GM10248 (cell line): ENCODE measurements at regions not wholly inside any gene's neighbourhood (a gene's known extent, or its start where the extent isn't known, plus 50 kb on each side); places are given as distances from the start of the nearest gene placed in this dataset.
"Not testable (repeated sequence)": the region's sequence is repeated elsewhere in the genome, so short reads cannot be mapped to it uniquely, and the experiment has no call there.

Experiments used
- CTCF ChIA-PET: fragments of 300-600 bp; sonication (Branson Sonifier 250); formaldehyde crosslinking; extraction: SDS; loops from one replicate; lab custom pipeline; 2021; ENCODE audit warnings: antibody characterized with exemption; lab: Yijun Ruan, JAX
- POLR2A ChIA-PET: fragments of 350-650 bp; sonication (Branson Sonifier 250); formaldehyde crosslinking; extraction: SDS; loops from one replicate; lab custom pipeline; 2020; ENCODE audit warnings: antibody characterized with exemption; lab: Yijun Ruan, JAX
- DNase-seq: peaks from one replicate; pipeline ENCODE4 v3.0.0; 2012; ENCODE audit errors: extremely low spot score
- CTCF ChIP-seq: IDR thresholded peaks from 2 replicates; pipeline ENCODE4 v1.5.1; 2012; ENCODE audit warnings: mild to moderate bottlenecking, low read depth; ENCODE audit errors: extremely low read depth, missing control alignments, control extremely low read depth

- no peak for DNase-seq
- TF ChIP-seq CTCF = no peak
- POLR2A ChIA-PET = no interaction called here
- CTCF ChIA-PET = no interaction called here
These were observed 110.4 kb upstream of the ZNF516 start for GRCh38 chr18:76605341-76605929.

GRCh38 chr18:76604935-76605240 is 109.8 kb upstream of the ZNF516 start:
- TF ChIP-seq CTCF = no peak
- CTCF ChIA-PET = no interaction called here
- POLR2A ChIA-PET = no interaction called here
- no peak for DNase-seq

GRCh38 chr18:76604108-76604934 is 109.3 kb upstream of the ZNF516 start:
- TF ChIP-seq CTCF = no peak
- no peak for DNase-seq
- ChIA-PET POLR2A (no interaction called here), CTCF (no interaction called here)

GRCh38 chr18:76602191-76602590 is 107.1 kb upstream of the ZNF516 start:
- ChIA-PET CTCF (no interaction called here), POLR2A (no interaction called here)
- no peak for DNase-seq
- no peak for TF ChIP-seq CTCF

GRCh38 chr18:76600076-76600475 is 105.0 kb upstream of the ZNF516 start:
- DNase-seq, POLR2A ChIA-PET, CTCF ChIA-PET: not testable (repeated sequence)

GRCh38 chr18:76594966-76595365 is 99.9 kb upstream of the ZNF516 start:
- ChIA-PET POLR2A (no interaction called here), CTCF (interaction anchor here (1.0 kb wide), 1 partner anchor 12 kb away, joined by 3 read pairs; no protein-coding TSS in a partner anchor)
- TF ChIP-seq CTCF = no peak
- no peak for DNase-seq

- DNase-seq = no peak
- ChIA-PET CTCF (interaction anchor here (1.0 kb wide), 1 partner anchor 11 kb away, joined by 3 read pairs; no protein-coding TSS in a partner anchor), POLR2A (no interaction called here)
- no peak for TF ChIP-seq CTCF
These were observed 98.8 kb upstream of the ZNF516 start for GRCh38 chr18:76593843-76594242.
